NCI-H69 (cell line): ENCODE measurements at regions not wholly inside any gene's neighbourhood (a gene's known extent, or its start where the extent isn't known, plus 50 kb on each side); places are given as distances from the start of the nearest gene placed in this dataset.
"Not testable (repeated sequence)": the region's sequence is repeated elsewhere in the genome, so short reads cannot be mapped to it uniquely, and the experiment has no call there.

Experiments used
- DNase-seq: peaks from one replicate; lab custom pipeline; 2025; lab: John Stamatoyannopoulos, UW

DNA sequence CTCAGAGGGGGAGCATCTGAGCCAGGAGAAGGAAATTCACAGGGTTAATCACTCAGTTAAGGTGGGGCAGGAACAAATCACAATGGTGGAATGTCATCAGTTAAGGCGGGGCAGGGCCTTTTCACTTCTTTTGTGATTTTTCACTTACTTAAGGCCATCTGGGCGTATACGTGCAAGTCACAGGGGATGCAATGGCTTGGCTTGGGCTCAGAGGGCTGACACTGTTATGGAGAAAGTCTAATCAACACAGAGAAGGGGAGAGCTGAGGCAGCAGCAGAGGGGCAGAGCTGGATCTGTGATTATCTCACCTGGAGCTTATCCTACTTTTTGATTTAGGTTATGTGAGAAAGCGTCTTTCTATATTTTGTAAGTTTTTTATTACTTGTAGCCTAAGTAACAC lies 350.1 kb downstream of the NSUN3 start:
- DNase-seq = not testable (repeated sequence)

DNA sequence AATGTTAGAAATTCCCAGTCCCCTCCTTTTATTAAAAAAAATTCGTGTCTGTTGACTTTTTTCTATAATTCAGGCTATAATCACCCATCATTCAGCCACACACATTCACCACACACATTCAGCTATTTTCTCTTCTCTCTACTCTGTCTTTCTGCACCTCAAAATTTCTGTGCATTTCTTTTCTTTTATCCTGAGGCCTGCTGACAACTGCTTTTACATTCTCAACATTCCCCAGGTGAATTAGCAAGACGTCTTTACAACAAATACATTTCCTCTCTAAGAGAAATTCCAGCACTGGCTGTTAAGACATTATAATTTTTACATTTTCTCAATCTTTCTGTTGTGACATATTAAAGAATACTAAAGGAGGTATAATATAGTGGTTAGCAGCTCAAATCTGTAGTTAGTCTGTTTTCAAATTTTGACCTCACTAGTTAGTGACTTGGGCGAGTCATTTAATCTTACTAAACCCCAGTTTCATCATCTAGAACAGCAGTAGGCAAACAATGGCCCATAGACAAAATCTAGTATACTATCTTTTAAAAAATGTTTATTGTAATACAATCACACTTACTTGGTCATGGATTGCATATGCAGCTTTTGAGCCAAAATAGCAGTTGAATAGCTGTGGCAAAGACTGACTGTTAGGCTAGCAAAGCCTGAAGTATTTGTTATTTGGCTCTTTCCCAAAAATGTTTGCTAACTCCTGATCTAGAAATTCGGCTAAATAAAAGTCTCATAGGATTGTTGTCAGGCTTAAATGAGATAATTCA lies 350.7 kb downstream of the NSUN3 start:
- DNase-seq = no peak

DNA sequence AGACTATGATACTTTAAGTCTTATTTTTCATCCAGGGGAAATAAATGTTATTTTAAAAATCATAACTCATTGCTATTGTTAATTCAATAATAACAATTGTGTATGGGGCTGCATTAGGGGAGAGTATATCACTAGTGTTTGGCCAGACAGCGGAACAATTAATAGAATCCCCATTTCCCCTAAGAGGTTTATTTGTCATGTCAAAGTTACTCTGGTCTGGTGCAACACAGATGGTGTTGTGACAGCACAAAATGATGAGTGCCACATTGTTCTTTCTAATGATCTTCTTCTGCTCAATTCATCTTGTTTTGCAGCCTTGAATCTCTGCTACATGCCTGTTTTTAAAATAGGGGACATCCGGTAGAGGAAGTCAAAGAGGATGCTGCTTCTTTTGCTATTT lies 351.6 kb downstream of the NSUN3 start:
- DNase-seq = no peak

DNA sequence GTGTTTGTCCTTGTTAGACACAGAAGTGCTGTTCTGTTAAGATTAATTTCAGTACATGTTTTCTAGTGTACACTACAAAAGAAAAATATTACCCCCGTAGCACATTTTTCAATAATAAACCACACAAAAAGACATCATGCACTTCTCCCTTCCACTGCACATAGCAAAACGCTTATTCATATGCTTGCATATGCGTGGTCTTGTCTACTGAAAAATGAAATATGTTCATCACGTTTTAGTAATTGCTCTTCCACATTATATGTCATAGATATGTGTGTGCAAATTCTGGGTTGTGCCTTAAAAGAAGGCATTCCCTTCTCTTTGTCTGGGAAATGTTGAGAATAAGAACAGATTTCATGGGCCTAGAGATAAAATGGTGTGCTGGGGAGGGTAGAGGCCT lies 353.9 kb downstream of the NSUN3 start:
- no peak for DNase-seq

DNA sequence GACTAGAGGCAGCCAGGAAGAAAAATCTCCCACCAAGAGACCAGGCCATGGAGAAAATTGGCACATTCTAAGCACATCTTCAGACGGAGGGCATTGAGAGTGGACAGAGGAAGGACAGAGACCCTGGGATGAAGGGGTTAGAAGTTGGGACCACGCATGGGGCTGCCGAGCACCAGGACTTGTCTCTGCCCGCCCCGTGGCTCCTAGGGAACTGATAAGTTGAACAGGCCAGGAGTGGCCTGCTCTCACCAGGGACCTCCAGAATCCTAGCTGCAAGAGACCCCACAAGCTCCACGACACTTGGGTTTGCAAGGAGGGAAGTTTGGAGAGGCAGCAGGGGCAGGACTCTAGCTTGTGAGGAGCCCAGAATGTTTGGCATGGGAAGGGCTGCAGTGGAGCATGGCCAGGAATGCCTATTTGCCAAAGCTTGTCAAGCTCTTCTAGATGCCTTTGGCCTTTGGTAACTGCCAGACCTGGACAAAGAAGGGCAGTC lies 355.1 kb downstream of the NSUN3 start:
- no peak for DNase-seq

DNA sequence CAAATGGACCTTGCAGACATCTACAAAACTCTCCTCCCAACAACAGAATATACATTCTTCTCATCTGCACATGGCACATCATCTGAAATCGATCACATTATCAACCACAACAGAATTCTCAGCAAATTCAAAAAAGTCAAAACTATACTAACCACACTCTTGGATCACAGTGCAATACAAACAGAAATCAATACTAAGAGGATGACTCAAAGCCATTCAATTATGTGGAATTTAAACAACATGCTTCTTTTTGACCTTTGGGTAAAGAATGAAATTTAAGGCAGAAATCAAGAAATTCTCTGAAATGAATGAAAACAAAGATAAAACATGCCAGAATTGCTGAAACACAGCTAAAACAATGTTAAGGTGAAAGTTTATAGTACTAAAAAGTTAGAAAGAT lies 358.1 kb downstream of the NSUN3 start:
- no peak for DNase-seq

DNA sequence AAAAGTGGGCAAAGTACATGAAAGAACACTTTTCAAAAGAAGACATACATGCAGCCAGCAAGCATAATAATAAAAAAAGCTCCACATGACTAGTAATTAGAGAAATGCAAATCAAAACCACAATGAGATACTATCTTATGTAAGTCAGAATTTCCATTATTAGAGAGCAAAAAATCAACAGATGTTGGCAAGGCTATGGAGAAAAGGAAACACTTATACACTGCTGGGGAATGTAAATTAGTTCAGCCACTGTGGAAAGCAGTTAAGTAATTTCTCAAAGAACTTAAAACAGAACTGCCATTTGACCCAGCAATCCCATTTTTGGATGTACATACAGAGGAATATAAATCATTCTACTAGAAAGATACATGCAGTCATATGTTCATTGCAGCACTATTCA lies 360.7 kb downstream of the NSUN3 start:
- DNase-seq = no peak

DNA sequence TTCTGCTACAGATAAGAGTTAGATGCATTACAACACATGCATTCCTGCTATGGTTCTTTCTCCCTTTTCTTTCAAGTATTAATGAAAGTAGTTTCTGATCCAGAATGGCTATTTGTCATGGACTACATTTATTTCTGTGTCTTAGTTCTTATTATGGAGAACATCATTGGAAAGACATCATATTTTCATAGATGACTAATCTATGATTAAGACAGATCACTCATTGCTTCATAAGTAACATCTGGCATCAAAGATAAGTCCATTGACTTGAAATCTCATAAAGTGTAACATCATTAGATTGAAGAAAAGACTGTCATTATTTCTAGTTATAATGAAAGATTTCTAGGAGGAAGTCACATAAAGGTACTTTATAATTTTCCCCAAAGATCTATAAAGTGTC lies 366.7 kb downstream of the NSUN3 start:
- no peak for DNase-seq

DNA sequence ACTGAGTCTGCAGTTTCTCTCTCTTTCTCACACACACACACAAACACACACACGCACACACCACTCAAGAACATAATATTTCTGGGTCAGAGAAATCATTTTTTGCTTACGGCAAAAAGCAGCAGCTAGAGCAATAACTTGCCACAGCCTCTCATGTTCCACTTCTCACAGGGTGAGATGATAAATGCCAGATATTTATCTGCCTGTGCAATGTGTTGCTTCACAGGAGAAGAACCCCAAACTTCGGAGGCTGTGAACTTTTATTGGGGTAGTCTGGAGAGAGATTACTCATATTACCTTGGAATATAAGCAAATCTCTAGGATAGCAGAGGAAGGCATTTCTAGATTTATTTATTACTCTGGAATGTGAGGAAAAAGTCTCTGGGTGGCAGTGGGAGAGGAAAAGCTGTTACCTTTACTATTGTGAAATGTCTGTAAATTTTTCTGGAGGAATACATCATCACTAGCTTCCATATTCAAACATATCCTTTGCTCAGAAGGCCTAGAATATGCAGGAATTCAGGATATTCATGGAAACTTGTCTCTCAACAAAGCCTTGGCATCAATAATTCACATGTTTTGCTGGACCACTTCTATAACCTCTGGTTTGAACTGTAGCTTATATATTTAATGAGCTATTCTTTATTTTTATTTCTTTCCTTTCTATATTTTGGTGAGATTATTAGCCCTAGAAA lies 369.2 kb downstream of the NSUN3 start:
- no peak for DNase-seq

DNA sequence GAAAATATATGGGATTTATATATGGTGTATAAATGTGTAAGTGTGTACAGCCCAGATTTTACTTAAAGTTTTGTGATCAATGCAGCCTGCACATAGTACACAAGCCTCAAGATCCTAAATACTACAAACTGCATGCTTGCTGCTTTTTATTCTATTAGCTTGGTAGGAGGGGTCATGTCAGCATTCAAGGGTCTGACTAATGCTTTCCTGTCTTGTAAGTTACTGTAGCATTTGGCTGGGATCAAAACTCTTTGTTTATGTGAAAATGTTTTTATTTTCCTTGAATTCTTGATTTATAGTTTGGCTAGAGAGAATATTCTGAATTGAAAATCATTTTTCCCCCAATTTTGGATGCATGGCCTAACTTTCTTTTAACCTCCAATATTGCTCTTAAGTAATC lies 370.9 kb downstream of the NSUN3 start:
- no peak for DNase-seq

DNA sequence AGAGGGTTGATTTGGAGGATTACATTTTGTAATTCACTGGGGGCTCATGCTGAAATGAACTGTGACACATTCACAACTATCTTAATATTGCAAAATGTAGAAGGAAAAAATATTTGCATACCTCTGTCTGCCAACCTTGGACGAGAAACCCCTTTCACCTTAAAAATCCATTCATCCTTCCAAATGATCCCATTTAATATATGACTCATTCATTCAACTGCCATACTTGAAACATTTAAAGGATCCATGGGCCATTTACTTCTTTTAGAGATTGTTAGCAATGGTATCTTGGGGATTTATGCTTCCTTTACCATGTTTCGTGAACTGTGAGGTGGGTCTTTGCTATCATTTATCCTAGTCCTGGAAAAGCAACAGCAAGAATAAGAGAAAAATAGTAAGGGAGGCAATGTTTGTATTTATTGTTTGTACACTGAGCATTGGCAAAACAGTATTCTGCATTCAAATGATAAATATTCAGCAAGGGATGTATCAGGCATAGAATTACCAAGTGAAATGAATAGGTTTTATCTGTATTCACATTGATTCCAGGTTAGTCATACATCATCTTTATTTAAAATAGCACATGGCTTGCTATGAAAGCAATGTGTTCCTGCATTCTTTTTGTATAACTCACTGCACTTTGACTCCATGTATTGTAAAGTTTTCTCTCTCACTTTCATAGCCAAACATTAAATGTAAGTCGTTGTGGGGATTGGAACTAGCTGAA lies 378.1 kb downstream of the NSUN3 start:
- DNase-seq = no peak

DNA sequence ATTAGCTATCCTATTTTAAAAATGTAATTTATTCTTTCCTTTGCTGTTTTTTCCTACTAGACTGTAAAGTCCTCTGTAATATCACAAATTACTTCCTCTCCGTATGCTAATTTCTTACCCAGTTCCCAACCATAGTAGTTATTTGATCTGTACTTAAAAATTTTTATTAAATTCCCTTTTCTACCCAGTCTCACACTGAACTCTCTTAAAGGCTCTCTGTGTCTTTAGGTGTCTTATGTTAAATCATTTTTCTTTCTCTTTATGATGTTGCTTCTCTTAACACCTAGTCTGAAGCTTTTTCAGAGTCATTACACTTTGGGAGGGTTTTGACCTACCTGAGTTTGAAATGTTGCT lies 378.6 kb downstream of the NSUN3 start:
- no peak for DNase-seq

DNA sequence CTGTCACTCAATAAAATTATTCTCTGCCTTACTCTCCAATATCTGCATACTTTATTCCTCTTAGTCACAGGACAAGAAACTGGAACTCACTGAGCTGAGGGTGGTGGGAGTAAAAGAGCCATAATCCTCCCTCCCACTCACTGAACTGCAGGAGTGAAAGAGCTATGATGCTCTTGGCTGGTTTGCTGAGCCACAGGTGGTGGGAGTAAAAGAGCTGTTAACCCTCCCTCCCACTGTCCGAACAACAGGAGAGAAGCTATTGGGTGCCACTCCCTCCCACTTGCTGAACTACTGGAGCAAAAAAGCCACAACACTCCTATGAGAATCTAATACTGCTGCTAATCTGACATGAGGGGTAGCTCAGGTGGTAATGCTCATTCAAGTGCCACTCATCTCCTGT lies 391.0 kb downstream of the NSUN3 start:
- no peak for DNase-seq

DNA sequence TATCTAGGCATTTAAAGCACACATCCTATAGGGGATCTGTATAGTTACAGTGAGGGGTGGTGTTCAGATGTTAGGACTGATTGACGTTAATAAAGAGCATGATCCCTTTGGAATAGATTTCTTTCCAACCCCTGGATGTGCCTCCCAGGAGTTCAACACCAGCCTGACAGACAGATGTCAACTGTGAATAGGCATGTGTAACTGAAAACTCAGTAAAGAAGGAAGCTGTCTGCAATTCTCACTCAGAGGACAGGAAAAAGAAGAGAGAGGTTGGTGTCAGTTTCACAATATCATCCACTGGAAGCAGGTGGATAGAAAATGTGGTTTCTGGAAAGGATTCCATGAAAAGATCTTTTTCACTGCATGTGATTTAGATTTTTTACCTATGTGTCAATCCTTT lies 396.3 kb downstream of the NSUN3 start:
- no peak for DNase-seq

DNA sequence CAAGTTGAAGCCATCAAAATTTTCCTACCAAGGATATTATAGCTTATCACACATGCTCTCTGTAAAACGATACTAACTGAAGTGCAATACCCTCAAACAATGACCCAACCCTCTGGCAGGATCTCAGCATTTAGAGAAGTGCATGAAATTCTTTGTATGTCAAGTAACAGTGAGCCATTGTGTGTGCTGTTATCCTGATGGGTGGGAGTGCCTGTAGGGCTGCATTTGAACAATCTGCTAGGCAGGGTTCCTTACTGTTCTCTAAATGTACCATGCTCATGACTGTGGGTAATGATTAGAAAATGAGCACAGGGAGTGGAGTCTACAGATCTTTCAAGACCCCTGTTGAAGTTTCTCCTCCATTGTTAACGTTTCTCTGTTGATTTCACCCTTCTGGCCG lies 398.1 kb downstream of the NSUN3 start:
- DNase-seq = no peak

DNA sequence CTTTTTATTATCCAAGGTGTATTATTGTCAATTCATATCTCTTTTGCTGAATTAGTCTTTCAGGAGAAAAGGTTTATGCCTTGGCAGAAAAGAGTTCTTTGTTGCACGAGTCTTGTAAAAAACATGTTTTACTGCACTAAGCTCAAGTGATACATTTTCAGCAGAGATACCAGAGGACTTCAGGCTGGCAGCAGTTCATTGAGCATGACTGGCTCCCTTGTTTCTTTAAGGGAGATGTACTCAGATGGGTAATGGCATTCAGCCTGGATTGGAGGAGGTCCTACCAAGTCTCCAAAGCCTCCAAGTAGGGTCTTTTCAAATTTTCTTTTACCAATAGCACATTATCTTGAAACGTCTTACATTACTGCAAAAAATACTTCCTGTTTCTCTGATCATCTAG lies 400.1 kb downstream of the NSUN3 start:
- no peak for DNase-seq

DNA sequence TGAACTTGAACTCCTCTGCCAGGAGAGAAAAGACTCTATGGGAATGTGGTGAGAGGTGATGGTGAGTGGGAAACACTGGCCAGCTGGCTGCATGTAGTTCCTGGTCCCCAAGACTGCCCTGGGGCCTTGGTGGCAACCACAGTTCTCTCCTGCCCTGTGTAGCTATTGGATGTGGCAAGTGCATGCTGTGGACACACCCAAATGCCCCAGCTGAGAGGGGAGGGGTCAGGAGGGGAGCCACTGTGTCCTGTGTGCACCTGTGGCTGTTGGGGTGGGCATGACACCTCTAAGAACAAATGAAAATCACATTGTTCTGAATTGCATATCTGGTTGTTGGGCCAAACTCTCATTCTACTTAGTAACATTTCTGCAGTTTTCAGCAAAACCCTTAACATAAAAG lies 409.6 kb downstream of the NSUN3 start:
- DNase-seq = no peak

DNA sequence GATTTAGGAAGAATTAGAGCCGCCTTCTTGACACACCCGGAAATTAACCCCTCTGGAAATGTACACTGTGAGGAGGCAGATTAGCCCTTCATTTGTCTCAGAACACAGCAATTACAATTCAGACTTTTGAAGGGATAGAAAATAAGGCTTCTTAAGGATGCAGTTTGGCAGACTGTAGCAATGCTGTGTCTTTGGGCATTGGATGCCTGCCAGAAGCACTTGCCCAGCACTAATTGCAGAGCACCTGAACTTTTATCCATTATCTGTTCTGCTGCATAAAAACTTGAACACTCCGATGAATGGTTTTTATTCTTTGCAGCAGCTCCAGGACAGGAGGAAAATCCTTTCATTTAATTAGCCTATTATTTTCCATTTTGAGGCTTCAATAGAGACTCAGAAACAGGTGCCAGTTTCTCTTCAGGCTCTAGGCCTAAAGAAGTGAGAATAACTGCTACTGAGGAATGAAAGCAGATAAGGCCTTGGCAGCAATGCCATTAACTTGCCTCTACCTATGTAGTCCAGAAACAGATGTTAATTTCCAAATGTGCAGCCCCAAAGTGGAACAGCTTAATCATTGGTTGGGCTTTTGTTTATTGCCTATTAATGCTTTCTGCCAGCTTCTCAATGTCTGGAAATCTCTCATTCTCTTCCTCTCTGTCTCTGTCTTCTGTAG lies 418.5 kb downstream of the NSUN3 start:
- DNase-seq = peak; percentile 30

DNA sequence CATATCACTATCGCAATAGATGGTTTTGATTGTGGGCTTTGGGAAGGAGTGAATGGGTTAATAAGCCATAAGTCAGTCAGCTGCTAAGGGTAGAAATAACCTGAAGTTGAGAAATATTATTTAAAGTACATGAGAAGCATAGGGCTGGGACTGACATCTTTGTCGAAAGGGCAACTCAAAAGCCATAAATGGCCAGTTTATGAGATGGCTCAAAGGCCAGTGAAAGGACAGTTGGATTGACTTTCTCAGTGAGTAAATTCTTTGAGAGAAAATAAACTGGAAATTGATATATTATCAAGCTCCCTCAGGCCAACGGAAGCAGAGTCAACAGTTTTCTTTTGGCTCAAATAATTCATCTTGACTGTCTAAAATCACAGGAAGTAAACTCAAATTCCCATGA lies 419.8 kb downstream of the NSUN3 start:
- DNase-seq = no peak

DNA sequence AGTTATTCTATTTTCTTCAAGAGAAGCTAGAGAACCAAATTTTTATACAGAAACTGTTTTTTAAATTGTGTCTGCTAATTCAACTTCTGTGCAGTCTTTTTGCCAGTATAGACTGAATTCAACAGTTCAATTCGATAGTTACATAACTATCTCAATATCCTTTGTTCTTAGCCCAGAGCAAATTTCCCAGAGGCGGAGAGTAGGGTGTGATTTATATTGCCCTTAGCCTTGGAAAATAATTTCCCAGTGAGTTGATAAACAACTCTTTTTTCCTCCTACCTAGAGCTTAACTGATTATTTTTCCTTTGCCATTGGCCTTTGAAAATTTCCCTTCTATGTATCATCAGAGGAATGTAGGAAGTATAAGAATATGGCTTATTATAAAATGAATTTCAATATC lies 420.5 kb downstream of the NSUN3 start:
- DNase-seq = no peak

DNA sequence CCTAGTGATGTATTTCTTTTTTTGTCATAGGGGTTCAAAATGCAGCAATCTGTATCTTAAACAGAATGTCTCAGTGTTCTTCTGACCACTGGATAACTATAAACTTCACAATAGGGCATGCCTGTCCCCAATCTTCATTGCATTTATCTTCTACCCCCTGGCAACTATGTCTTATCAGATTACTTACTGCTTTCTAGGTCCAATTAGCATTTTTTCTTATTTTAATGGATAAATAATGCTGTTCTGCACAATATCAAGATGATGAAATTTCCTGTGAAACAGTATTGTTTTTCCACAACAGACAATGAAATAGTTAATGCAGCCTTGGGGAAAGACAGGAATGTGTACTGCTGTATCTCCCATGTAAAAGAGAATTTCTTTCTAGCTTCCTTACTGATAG lies 432.1 kb downstream of the NSUN3 start:
- no peak for DNase-seq

DNA sequence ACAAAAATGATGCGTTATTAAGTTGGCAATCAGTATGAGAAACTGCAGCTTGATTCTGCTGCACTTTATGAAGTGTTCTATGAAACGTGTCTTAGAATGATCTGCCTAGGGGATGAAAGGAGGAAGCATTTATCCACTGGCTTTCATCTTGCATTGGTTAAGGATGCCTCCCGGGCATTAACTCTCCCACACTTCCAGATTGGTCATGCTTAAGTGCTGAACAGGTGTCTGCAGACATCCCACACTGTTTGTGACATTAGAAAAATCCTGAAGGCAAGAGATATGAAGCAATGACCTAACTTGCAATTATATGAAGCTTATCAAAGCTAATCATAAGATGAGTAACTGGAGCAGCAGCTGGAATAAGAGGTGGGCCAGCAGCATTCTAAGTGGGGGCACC lies 437.3 kb downstream of the NSUN3 start:
- DNase-seq = peak; percentile 2

DNA sequence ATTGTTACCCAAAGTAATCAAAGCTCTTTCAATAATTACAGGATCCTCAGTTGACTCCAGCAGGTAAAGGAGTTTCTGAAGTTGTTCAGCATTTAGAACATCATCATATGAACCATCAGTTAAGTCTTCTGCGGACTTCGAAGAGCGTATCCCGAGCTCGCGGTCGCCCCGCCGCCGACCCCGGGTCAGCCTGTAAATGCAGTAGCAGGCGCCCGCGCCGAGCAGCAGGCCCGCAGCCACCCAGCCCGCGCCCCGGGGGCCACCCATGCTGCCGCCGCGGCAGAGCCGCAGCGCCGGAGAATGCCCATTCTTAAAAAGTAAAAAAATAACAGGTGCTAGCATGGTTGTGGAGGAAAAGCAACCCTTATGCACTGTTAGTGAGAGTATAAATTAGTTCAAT lies 444.5 kb downstream of the NSUN3 start:
- not testable (repeated sequence) for DNase-seq
